Pons (tissue), 1 donor: ENCODE measurements at regions not wholly inside any gene's neighbourhood (a gene's known extent, or its start where the extent isn't known, plus 50 kb on each side); places are given as distances from the start of the nearest gene placed in this dataset.
"Not testable (repeated sequence)": the region's sequence is repeated elsewhere in the genome, so short reads cannot be mapped to it uniquely, and the experiment has no call there.

Experiments used
- DNase-seq: peaks from one replicate; pipeline ENCODE4 v3.0.0-alpha.2; 2016; ENCODE audit warnings: low spot score

GRCh38 chr6:163766936-163767335 lies 352.4 kb downstream of the QKI start:
- no peak for DNase-seq

DNA sequence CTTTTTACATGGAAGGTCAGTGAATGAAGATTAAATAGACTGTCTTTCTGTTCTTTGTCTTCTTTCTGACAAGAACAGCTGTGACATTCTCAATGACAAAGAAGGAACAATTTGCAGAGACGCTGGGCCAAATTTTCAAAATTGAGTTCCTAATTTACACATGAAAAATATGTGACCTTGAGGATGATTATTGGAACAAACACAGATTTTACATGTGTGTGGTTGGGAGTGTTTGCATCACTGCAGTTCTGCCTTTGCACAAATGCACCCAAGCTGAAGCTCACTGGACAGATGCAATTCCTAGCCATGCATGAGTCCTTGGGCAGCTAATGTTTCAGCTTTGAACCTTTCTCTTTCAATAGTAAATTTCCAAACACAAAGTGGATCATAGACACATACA lies 350.8 kb downstream of the QKI start:
- no peak for DNase-seq

- DNase-seq, result no peak
Measured at GRCh38 chr6:163764565-163764964, 350.0 kb downstream of the QKI start.

DNA sequence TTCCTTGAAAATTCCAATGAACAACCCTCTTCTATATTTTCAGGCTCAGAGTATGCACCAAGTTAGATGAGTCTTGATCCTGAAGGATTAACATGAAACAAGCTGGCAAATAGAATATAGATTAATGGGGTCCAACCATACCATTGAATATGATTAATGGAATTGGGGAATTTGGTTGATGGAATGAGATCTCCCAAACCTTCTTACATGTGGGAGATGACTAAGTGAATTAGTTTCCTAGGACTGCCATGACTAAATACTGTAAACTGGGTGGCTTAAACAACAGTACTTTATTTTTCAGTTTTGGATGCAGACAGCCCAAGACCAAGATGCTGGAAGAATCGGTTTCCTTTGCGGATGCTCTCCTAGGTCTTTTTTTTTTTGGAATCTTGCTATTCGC lies 347.0 kb downstream of the QKI start:
- no peak for DNase-seq

GRCh38 chr6:163760860-163761259 lies 346.3 kb downstream of the QKI start:
- no peak for DNase-seq

DNA sequence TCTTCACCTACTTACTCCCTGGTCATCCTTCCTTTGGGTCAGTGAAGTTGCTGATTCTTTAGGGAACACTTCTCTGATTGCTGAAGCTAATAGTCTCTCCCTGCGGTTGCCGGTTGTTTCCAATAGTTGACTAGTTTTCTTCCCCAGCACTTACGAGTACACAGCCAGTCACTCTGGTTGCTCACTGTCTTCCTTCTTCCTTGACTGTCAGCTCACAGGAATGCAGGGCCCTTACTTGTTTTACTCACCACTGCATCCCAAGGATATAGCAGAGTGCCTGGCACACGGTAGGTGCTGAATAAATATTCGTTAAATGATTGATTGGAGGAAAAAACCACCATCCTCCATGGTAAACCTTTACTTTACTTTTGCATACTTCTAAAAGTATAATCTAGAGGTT lies 345.0 kb downstream of the QKI start:
- no peak for DNase-seq

GRCh38 chr6:163757520-163757919 lies 343.0 kb downstream of the QKI start:
- no peak for DNase-seq

GRCh38 chr6:163756079-163756478 lies 341.6 kb downstream of the QKI start:
- DNase-seq, result peak; percentile 76

GRCh38 chr6:163754866-163755265 lies 340.3 kb downstream of the QKI start:
- DNase-seq, result no peak

- DNase-seq, result no peak
Measured at GRCh38 chr6:163753430-163753829, 338.9 kb downstream of the QKI start.

DNA sequence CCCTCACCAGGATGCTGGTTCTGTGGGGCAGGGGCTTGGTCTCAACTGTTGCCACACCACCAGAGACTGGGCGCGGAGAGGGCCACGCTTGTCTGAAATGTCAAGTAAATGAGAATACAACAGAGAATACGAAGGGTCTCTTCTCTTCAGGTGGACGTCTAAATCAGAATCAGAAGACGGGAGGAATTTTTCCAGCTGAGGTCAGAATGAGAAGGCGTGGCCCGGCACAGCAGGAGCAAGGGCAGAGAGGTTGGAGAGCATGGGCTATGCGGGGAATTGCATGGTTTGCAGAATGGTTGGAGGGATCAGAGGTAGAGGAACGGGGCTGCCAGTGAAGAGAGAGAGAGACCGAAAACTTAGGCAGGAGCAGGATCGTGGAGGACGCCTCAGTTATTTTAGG lies 337.9 kb downstream of the QKI start:
- no peak for DNase-seq

DNA sequence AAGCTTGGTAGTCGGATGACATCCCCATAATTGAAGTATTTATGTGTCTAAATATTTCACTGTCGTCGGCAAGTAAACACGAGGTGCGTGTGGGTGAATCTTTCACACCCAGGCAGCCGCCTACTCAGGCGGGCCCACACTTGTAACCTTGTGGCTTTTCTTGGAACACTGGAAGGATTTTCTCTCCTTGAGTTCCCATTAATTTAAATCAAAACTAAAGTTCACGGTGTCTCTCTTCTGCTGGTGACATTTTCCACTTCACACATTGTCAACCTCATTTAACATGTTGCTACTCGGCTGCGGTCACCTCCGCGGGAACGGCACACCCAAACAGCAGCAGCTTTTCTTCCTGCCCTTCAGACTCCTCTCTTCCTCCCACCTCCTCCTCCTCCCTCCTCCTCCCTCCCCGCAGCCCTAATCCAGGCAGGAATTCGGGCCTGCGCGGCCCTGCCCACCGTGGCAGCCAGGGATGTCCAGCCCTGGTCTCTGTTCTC lies 336.6 kb downstream of the QKI start:
- no peak for DNase-seq

DNA sequence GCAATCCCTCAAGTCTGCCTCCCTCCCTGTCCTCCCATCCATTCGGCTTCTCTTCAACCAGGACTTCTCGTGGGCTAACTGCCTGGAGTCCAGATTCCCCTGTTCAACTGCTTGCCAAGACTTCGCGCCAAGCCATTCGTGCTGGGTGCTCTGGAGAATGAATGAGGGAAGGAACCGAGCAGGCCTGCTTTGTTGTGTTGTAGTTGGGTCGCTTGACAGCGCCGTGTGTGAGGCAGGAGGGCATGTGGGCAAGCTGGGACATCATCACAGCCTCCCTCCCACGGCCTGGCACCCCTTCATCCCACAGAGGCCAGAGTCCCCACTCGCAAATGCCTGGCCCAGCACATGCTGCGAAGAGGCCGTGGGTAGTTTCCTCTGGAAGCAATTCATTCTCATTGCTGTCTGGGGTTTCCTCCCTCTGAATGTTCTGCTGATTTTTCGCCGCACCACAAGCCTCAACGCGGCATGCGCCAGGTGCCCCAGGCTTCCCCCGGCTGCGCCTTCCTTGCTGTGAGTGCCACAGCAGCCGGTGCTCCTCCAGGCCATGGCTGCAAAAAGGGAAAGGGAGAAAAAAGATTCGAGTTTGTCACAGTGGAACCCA lies 336.0 kb downstream of the QKI start:
- peak; percentile 18 for DNase-seq

GRCh38 chr6:163748886-163749285 lies 334.4 kb downstream of the QKI start:
- DNase-seq, result no peak

DNA sequence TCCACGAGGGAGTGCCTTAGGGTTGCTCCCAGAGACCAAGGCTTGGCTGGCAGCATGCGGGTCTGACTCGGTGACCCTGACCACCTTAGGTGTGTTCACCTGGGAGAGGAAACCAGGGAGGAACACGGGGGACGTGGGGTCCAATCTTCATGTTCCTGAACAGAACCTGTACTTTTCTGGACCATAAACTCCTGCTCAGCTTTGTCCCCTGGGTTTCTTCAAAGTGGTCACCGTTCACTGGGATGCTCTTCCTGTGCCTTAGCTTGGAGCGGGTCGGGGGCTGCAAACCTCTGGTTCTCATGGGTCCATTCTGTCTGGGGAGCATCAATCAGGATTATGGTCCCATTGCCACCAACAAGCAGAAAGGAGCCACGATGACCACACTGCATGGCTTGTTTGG lies 333.5 kb downstream of the QKI start:
- DNase-seq, result no peak

DNA sequence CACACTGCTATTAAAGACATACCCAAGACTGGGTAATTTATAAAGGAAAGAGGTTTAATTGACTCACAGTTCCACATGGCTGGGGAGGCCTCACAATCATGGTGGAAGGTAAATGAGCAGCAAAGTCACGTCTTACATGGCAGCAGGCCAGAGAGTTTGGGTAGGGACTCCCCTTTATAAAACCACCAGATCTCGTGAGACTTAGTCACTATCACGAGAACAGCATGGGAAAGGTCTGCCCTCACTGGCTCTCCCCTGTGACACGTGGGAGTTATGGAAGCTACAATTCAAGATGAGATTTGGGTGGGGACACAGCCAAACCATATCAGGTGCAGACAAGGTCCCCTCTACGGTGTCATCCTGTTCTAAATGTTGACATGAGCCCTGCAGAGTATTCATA lies 332.5 kb downstream of the QKI start:
- not testable (repeated sequence) for DNase-seq

DNA sequence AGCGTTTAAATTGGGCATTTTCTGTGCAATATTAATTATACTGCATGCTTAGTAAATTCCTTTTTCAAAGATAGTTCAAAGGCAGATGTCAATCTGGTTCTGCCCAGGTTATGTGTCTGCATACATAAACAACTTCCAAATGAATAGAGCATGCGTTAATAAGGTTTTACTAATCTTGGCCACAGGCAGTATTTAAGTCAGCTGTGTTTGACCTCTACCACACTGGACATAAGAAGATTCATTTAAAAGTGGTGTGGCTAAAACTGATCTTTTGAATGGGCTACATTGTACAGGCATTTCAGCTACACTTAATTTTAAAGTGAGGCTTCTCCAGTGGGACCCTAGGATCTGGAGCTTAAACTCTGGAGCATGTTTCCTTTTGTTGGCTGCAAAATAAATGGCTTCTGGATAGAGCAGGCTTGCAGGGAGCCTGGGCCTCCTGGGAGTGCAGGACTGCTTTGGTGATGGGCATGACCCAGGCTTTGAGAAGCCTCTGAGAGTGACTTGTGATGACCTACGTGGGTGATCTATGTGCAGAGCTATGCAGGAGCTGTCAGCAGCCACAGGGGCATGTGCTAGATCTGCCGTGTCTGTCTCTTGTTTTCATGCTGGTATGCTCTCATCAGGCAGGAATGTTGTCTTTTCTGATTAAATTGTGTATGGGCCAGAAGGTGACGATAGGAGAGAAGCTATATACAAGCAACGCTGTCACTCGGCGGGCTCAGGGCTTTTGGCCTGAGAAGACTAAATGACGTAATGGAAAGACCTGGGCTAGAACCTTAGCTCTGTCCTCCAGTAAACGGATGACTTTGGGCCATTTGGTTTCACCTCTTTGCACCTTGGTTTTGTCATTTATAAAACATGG lies 331.2 kb downstream of the QKI start:
- DNase-seq, result no peak

DNA sequence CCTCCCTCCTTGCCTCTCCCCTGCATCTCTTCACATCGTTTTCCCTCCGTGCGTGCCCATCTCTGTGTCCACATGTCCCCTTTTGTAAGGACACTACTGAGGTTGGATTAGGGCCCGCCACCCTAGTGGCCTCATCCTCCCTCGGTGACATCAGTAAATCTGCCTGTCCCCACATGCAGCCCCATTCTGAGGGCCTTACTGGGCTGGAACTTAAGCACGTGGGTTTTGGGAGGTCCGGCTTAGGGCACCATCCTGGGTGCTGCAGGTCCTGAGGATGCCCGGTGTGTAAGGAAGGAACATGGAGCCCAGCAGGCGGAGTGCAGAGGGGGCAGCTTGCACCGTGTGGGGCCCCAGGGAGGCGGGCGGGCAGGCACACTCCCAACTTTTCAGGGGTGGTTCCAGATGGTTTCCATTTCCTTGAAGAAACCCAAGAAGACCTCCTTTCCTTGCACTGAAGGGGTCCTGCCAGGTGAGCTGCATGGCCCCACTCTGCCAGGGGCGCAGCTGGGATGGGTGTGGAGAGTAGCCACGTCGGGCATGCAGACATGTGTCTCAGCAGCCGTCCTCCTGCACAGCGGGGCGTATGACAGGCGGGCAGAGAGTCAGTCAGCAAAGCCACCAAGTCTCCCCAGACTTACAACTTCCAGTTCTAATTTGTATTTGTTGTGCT lies 329.9 kb downstream of the QKI start:
- no peak for DNase-seq

GRCh38 chr6:163743796-163744195 lies 329.3 kb downstream of the QKI start:
- no peak for DNase-seq

- no peak for DNase-seq
Measured at GRCh38 chr6:163741743-163742363, 327.3 kb downstream of the QKI start.

- no peak for DNase-seq
Measured at GRCh38 chr6:163741342-163741741, 326.8 kb downstream of the QKI start.

- no peak for DNase-seq
Measured at GRCh38 chr6:163739966-163740365, 325.4 kb downstream of the QKI start.

- no peak for DNase-seq
Measured at GRCh38 chr6:163739408-163739725, 324.8 kb downstream of the QKI start.
